ENCODE measurements at regions not wholly inside any gene's neighbourhood (a gene's known extent, or its start where the extent isn't known, plus 50 kb on each side); places are given as distances from the start of the nearest gene placed in this dataset.

GRCh38 chr3:176789281-176789705 is 408.0 kb downstream of the TBL1XR1 start:
- no peak for DNase-seq

- DNase-seq, result no peak
Observed at GRCh38 chr3:176787506-176787905, 409.8 kb downstream of the TBL1XR1 start.

- no peak for DNase-seq
Observed at GRCh38 chr3:176785171-176785570, 412.1 kb downstream of the TBL1XR1 start.

- DNase-seq, result no peak
Observed at GRCh38 chr3:176780766-176781165, 416.5 kb downstream of the TBL1XR1 start.

DNA sequence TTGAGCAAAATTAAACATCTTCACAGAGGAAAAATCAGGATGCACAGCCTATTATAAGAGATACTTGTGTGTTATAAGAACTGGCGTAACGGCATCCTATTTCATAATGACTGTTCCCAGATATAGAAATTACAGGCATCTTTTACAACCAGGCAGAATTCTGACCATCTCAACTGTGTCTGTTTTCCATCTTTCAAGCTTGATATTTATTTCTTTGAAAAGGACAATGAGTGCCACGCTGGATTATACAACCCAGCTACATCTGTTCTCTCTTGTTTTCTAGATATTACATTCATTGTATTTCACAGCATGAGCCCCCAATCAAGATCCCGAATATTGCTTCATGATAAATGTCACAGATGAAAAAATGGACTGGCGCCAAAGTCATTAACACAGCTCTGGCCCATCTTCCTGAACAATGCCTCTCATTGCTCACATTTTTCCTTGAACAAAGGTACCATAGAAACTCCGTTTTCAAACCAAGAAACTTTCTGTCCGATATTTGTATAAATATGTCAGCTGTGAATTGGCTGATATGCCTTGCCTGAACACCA is 420.6 kb downstream of the TBL1XR1 start:
- DNase-seq, result no peak

DNA sequence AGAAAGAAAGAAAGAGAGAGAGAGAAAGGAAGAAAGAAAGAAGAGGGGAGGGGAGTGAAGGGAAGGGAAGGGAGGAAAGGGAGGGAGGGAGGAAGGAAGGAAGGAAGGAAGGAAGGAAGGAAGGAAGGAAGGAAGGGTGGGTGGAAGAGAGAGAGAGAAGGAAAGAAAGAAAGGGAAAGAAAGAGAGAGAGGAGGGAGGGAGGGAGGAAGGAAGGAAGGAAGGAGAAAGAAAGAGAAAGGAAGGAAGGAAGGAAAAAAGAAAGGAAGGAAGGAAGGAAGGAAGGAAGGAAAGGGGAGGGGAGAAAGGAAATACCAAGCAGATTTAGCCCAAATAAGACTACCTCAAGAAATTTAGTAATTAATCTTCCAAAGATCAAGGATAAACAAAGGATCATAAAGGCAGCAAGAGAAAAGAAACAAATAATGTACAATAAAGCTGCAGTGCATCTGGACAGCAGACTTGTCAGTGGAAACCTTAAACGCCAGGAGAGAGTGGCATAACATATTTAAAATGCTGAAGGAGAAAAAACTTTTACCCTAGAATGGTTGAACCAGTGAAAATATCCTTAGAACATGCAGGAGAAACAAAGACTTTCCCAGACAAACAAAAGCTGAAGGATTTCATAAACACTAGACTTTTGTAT is 427.6 kb downstream of the TBL1XR1 start:
- DNase-seq, result no peak

DNA sequence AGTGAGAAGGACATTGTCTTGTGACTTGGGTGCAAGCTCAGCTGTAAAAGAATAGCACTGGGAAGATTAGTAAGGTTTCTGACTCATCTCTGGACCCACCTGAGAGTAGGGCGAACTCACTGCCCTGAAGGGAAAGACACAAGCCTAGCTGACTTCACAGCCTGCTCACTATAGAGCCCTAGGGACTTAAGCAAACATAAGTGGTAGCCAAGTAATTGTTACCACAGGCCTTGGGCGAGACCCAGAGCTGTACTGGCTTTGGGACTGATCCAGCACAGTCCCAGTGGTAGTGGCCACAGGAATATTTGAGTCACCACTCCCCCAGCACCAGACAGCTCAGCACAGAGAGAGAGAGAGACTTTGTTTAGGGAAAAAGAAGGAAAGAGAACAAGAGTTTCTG is 429.9 kb downstream of the TBL1XR1 start:
- DNase-seq, result no peak

GRCh38 chr3:176766862-176767261 is 430.4 kb downstream of the TBL1XR1 start:
- no peak for DNase-seq

DNA sequence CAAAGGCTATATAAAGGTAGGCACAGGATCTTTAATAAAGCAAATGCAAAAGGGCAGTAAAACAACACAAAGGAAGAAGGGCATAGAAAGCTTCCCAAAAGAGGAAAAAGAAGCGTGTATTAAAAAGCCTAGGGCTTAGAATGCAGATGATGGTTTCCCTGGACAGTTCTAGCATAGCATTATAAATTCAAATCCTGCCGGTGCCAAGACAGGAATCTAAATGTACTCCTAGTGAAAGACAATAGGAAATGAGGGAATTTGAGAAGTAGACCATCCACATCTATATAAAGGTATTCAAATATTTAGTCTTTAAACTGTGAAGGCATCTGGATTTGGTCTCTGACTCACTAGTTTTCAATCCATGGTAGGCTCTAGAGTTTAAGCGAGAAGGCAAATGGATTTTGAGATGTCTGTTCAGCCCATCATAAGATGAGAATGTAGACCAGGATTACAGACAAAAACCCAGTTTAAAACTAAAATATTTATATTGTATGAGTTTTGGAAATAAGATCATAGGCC is 431.8 kb downstream of the TBL1XR1 start:
- no peak for DNase-seq

- DNase-seq, result no peak
Observed at GRCh38 chr3:176759815-176760506, 437.3 kb downstream of the TBL1XR1 start.

GRCh38 chr3:176757429-176757828 is 439.9 kb downstream of the TBL1XR1 start:
- DNase-seq, result no peak

- DNase-seq, result no peak
Observed at GRCh38 chr3:176755977-176756376, 441.3 kb downstream of the TBL1XR1 start.

- DNase-seq, result no peak
Observed at GRCh38 chr3:176755552-176755951, 441.7 kb downstream of the TBL1XR1 start.

GRCh38 chr3:176741664-176742047 is 455.6 kb downstream of the TBL1XR1 start:
- no peak for DNase-seq

- no peak for DNase-seq
Observed at GRCh38 chr3:176740906-176741663, 456.2 kb downstream of the TBL1XR1 start.

DNA sequence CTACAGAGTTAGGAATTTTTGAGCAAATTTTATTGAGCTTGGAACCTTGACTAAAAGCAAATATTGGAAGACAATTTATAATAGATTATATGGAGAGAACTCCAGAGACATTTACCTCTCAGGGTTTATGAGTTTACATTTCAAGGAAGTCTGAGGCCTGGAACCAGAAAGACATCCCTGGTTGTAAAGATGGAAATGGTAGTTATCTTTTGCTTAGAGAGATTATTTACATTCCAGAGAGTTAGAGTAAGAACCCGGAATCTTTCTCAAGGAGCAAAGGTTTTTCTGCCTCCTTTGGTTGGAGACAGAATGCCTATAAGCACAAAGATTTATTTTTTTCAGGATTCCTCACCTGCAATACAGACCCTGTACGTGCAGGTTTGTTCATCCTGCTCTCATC is 458.1 kb downstream of the TBL1XR1 start:
- DNase-seq, result no peak

GRCh38 chr3:176737480-176738110 is 459.7 kb downstream of the TBL1XR1 start:
- DNase-seq, result no peak

DNA sequence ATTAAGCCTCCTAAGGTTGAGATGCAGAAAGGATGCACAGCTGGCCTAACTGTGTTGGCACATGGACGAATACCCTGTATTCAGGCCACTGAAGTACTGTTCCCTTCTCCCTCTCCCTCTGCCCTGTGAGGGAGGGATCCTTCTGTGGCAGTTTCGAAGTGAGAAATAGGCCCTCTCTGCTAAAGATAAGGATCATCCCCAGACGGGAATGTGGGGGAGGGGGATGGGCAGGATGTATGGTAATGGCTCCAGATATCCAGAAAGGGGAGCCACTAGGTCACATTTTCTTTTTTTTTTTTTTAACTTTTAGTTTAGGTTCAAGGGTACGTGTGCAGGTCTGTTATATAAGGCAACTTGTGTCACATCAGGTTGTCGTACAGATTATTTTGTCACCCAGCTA is 463.1 kb downstream of the TBL1XR1 start:
- DNase-seq, result no peak

- no peak for DNase-seq
Observed at GRCh38 chr3:176724394-176724759, 472.9 kb downstream of the TBL1XR1 start.

- DNase-seq, result no peak
Observed at GRCh38 chr3:176723758-176724393, 473.4 kb downstream of the TBL1XR1 start.

DNA sequence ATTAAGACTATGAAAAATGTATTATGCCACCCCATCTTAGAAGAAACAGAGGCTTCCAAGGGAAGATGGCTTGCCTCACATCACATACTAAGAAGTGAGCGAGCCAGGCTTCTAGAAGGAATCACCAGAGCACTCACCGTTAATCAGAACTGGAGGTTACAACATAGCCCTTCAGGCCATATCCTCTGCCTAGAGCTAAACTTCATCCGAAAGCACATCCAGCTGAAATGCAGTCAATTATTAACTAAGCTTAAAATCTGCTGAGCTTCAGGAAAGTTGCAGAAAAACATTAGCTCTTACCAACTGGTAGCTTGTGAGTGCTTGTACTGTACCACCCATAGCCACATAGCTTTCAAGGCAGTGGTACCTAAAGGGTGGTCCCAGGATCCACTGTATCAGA is 483.2 kb downstream of the TBL1XR1 start:
- DNase-seq, result no peak

DNA sequence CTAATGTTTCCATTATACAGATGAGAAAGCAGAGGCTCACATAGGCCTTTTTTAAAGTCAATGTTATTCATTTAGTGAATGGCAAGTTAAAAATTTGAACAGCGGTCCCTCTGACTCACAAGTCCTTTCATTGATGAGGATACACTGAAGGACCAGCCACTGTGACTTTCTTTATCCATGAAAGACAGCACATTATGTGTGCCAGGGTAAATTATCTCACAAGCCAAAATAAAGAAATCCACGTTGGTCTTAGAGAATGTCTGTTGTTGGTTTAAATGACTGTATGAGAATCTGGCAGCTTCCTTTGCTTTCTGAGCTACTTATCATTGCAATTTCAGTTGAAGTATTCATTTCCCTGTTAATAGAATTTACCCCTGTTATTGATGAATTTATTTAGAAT is 485.1 kb downstream of the TBL1XR1 start:
- DNase-seq, result no peak

DNA sequence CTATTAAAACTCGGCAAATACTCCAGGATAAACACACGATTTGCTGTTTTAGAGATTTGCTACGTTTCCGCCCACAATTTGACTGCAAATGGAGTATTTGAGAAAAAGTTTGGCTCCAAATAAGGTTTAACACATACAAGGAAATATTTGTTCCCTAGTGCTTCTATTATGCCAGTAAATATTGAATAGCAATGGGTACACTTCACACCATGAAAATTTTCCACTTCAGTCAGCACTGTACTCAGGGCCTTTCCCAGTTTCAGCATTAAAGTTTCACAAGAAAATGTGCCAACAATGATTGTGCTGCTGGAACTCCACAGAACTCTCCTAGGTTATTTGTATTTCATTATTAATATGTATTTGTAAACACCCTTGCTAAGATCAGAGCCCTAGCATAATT is 498.0 kb downstream of the TBL1XR1 start:
- no peak for DNase-seq

Measured in CD4-positive, alpha-beta T cell treated with Interleukin-12 subunit alpha and Interleukin-12 subunit beta, for 1 hour (primary cell).